Neural cell (in vitro differentiated cells): ENCODE measurements at regions not wholly inside any gene's neighbourhood (a gene's known extent, or its start where the extent isn't known, plus 50 kb on each side); places are given as distances from the start of the nearest gene placed in this dataset.

Experiments
- CTCF ChIP-seq: fragments of 450-650 bp; IDR thresholded peaks from 2 replicates; pipeline ENCODE4 v1.5.1; 2014; ENCODE audit warnings: antibody characterized with exemption, mild to moderate bottlenecking, moderate library complexity; ENCODE audit not compliant: poor library complexity, severe bottlenecking
- SMC3 ChIP-seq: fragments of 450-650 bp; conservative IDR thresholded peaks from 2 replicates; pipeline ENCODE4 v1.6.1; 2014; ENCODE audit warnings: antibody characterized with exemption, mild to moderate bottlenecking, moderate library complexity; ENCODE audit not compliant: poor library complexity
- TAF1 ChIP-seq: IDR thresholded peaks from 2 replicates; pipeline ENCODE4 v1.6.1; 2012; ENCODE audit warnings: low read depth

GRCh38 chr10:78357141-78358063, 323.7 kb downstream of the RPS24 start:
- no peak for TF ChIP-seq CTCF
- TF ChIP-seq SMC3, result peak; percentile 45
- no peak for TF ChIP-seq TAF1
